Upper lobe of right lung (tissue), 1 donor: ENCODE measurements at regions not wholly inside any gene's neighbourhood (a gene's known extent, or its start where the extent isn't known, plus 50 kb on each side); places are given as distances from the start of the nearest gene placed in this dataset.
"Not testable (repeated sequence)": the region's sequence is repeated elsewhere in the genome, so short reads cannot be mapped to it uniquely, and the experiment has no call there.

Experiments used
- ATAC-seq: fragments of 200-7000 bp; cut with Tn5 transposase; one replicate; pipeline ENCODE4 v1.9.1; 2020; ENCODE audit warnings: mild to moderate bottlenecking, moderate library complexity
- DNase-seq: peaks from one replicate; pipeline ENCODE4 v3.0.0-alpha.2; 2020
- H3K27ac ChIP-seq: fragments of 200-600 bp; one replicate; pipeline ENCODE4 v1.8.0; 2022
- H3K27me3 ChIP-seq: fragments of 200-600 bp; one replicate; pipeline ENCODE4 v1.8.0; 2022; ENCODE audit warnings: mild to moderate bottlenecking
- H3K36me3 ChIP-seq: fragments of 200-600 bp; one replicate; pipeline ENCODE4 v1.8.0; 2022
- H3K4me1 ChIP-seq: fragments of 200-600 bp; one replicate; pipeline ENCODE4 v1.8.0; 2022
- H3K4me3 ChIP-seq: fragments of 200-600 bp; one replicate; pipeline ENCODE4 v1.8.0; 2022; ENCODE audit warnings: mild to moderate bottlenecking
- H3K9me3 ChIP-seq: fragments of 200-600 bp; one replicate; pipeline ENCODE4 v1.8.0; 2022
- intact Hi-C: fragments of 100-400 bp; cut with DNase I; formaldehyde crosslinking; loops from one replicate; pipeline ENCODE4 v1.11.0; 2022
- TF ChIP-seq, protein P1 (sequence below): fragments of 200-600 bp; IDR thresholded peaks from one replicate; pipeline ENCODE4 v1.8.0; 2022; ENCODE audit warnings: antibody characterized with exemption
- donor health status: DM: no; HTN: yes; CAD: no; lungs with severe emphysema.

DNA sequence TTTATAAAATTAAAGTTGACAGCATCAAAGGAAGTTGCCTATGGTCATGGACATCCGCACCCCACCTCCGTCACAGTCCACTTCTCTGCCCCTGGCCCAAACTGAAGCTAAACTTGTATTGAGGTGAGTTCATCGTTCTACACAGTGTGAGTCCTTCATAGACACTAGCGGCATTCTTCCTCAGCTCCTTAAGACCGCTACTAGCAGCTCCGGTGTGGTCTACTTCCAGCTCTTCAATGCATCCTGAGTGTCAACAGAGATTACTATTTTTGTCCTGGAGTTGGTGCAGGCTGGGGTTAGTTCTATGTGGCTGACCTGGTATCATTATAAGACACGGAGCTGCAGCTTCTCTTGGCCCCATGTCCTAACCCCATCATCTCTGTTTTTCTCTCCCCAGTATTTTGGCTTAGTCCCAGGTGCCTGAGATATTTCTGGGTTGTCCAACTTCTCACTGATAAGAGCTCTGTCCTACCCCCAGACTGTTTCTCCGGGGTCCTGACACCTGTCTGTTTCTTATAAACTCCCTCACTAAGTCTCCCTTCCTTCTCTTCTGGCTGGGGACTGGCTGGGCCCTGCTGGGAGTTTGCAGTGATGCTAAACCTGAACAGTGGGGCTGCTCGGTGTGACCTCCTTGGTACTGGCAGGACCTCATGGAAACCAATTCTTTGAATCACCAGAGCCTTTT, 169.2 kb upstream of the ATP10A start:
- TF ChIP-seq, protein P1, sequence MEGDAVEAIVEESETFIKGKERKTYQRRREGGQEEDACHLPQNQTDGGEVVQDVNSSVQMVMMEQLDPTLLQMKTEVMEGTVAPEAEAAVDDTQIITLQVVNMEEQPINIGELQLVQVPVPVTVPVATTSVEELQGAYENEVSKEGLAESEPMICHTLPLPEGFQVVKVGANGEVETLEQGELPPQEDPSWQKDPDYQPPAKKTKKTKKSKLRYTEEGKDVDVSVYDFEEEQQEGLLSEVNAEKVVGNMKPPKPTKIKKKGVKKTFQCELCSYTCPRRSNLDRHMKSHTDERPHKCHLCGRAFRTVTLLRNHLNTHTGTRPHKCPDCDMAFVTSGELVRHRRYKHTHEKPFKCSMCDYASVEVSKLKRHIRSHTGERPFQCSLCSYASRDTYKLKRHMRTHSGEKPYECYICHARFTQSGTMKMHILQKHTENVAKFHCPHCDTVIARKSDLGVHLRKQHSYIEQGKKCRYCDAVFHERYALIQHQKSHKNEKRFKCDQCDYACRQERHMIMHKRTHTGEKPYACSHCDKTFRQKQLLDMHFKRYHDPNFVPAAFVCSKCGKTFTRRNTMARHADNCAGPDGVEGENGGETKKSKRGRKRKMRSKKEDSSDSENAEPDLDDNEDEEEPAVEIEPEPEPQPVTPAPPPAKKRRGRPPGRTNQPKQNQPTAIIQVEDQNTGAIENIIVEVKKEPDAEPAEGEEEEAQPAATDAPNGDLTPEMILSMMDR, result no peak
- no peak for DNase-seq
- ATAC-seq, result no peak
- Histone ChIP-seq H3K27me3 (no peaks in the 10 kb centered on the region), H3K4me3 (no peak overlapping the region), H3K9me3 (no peaks in the 10 kb centered on the region), H3K27ac (no peak overlapping the region), H3K36me3 (no peaks in the 10 kb centered on the region), H3K4me1 (no peaks in the 10 kb centered on the region)
- intact Hi-C loops, result no loop called here

DNA sequence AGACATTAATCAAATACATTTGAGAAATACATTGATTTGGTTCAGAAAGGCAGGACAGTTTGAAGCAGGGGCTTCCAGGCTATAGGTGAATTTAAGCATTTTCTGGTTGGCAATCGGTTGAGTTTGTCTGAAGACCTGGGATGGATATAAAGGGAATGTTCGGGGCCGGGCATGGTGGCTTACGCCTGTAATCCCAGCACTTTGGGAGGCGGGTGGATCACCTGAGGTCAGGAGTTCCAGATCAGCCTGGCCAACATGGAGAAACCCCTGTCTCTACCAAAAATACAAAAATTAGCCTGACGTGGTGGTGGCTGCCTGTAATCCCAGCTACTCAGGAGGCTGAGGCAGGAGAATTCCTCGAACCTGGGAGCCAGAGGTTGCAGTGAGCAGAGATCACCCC, 166.5 kb upstream of the ATP10A start:
- H3K4me3 ChIP-seq, intact Hi-C loops, H3K36me3 ChIP-seq, H3K9me3 ChIP-seq, H3K4me1 ChIP-seq, ATAC-seq, DNase-seq, H3K27ac ChIP-seq, H3K27me3 ChIP-seq: not testable (repeated sequence)

DNA sequence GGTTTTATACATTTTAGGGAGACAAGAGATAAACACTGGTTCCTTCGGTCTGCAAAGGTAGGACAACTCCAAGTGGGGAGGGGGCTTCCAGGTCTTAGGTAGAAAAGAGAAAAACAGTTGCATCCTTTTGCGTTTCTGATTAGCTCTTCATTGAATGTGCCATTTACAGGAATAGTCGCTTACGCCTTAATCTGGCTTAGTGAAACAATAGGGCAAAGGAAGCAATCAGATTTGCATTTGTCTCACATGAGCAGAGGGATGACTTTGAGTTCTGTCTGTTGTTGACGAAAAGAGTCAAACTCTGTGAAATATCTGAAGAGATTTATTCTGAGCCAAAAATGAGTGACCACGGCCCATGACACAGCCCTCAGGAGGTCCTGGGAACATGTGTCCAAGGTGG, 166.0 kb upstream of the ATP10A start:
- TF ChIP-seq, protein P1, result no peak
- Histone ChIP-seq H3K27ac (no peak overlapping the region), H3K9me3 (no peaks in the 10 kb centered on the region), H3K4me3 (no peak overlapping the region), H3K36me3 (no peaks in the 10 kb centered on the region), H3K4me1 (no peaks in the 10 kb centered on the region), H3K27me3 (no peaks in the 10 kb centered on the region)
- ATAC-seq, result no peak
- DNase-seq, result no peak
- intact Hi-C loops, result no loop called here

DNA sequence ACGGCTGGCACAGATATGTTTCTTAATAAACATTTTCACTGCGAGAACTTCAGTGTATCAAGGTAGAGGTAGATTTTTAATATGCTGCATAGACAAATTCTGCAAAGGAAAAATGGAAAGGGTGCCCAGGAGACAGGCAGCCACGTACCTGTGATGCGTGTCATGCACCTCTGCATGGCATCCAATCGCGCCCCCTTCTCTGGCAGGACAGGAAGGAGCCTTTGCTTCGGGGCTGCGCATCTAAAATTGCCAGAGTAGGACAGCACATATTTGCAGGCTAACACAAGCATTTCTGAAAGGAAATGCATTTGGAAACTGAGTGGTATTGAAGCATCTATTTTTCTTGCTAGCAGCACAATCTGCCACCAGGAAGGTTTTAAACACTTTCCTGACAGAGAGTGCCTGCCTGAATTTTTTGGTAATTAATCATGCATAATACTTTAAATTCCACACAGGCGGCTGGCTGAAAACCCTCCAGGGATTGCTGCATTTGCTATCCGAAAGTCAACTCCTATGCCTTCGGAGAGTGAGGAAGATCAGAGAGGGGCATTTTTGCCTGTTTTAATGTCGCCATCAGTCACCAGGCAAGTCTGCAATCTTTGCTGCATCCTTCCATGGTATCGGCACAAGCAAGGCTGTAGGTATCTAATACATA, 165.1 kb upstream of the ATP10A start:
- Histone ChIP-seq H3K36me3 (no peaks in the 10 kb centered on the region), H3K27me3 (no peaks in the 10 kb centered on the region), H3K9me3 (no peaks in the 10 kb centered on the region), H3K4me3 (no peak overlapping the region), H3K27ac (no peak overlapping the region), H3K4me1 (no peaks in the 10 kb centered on the region)
- intact Hi-C loops, result no loop called here
- TF ChIP-seq, protein P1, result no peak
- ATAC-seq (no peak), DNase-seq (no peak)

DNA sequence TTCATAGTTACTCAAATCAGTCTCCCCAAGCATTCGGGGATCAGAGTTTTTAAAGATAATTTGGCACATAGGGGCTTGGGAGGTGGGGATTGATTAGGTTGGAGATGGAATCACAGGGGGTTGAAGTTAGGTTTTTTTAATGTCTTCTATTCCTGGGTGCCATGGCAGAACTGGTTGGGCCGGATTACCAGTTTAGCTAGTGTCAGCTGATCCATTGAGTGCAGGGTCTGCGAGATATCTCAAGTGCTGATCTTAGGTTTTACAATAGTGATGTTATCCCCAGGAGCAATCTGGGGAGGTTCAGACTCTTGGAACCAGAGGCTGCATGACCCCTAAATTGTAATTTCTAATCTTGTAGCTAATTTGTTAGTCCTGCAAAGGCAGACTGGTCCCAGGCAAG, 163.5 kb upstream of the ATP10A start:
- H3K27me3 ChIP-seq, H3K9me3 ChIP-seq, DNase-seq, H3K4me1 ChIP-seq, ATAC-seq, intact Hi-C loops, H3K27ac ChIP-seq, H3K4me3 ChIP-seq, H3K36me3 ChIP-seq: not testable (repeated sequence)

DNA sequence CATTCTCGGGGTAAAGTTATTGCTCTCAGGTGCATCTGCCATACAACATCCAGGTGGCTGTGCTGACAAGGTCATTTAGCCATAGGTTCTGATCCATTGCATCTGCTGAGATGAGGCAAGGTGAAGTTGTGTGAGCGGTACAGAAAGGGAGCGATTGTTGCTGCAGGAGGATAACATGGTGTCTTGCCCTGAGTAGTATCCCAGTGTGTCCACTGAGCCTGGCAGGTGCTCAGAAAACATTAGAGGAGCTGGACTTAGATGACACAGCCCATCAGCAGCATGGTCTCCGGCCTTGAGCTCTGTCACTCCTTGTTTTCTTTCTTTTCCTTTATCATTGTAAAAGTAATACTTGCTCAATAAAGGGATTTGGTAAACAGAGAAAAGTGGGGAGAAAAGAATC, 161.1 kb upstream of the ATP10A start:
- H3K4me1 ChIP-seq, result no peaks in the 10 kb centered on the region
- H3K27me3 ChIP-seq, result no peaks in the 10 kb centered on the region
- intact Hi-C loops, result no loop called here
- H3K27ac ChIP-seq, result no peak overlapping the region
- TF ChIP-seq, protein P1, result no peak
- ATAC-seq (no peak), DNase-seq (no peak)
- no peaks in the 10 kb centered on the region for H3K36me3 ChIP-seq
- H3K9me3 ChIP-seq, result no peaks in the 10 kb centered on the region
- no peak overlapping the region for H3K4me3 ChIP-seq
